ENCODE measurements at regions not wholly inside any gene's neighbourhood (a gene's known extent, or its start where the extent isn't known, plus 50 kb on each side); places are given as distances from the start of the nearest gene placed in this dataset.

DNA sequence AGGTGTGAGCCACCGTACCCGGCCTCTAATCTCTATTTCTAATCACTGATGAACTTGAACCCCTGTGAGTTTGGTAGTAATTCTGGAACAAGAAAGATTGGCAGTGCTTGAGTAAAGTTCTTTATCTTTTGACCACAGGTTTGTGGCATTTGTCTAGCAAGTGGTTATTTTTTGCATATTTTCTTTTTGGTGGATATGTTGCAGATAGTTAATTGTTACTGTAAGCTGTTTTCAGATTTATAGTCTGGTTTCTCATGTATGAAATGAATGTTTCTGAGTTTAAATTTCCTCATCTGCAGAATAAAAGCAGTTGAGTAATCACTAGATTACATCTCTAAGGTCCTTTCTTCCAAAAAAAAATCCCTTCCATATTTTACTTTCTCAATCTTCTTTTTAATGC lies 105.2 kb downstream of the GASK1B start:
- Histone ChIP-seq H3K9me3 (no peaks in the 10 kb centered on the region), H3K27me3 (no peaks in the 10 kb centered on the region), H3K4me1 (no peaks in the 10 kb centered on the region), H3K27ac (no peak overlapping the region), H3K36me3 (no peaks in the 10 kb centered on the region), H3K4me3 (no peak overlapping the region)
- no peak for DNase-seq (ENCODE audit: low spot score in 2 of 2)
- TF ChIP-seq POLR2A (IDR thresholded peaks at IDR 0.05), result no peak
- intact Hi-C loops (cut with DNase I; ENCODE audit: low total_unique reads), result no loop called here

DNA sequence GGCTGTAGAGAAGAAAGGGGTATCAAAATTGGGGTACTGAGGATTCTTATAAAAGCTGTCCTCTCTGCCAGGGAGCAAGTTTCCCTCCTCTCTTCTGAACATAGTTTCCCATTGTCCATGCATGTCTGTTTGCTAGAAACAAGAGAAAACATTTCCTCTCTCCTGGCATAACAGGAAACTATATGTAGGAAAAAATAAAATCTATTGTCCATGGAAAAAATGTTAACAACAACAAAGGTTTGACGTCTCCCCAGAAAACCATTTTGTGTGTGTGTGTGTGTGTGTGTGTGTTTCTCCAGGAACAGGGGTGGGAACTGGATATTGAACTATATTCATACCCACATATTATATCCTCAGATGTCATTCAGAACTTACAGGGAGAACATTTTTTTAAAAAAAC lies 107.2 kb downstream of the GASK1B start:
- no peaks in the 10 kb centered on the region for H3K36me3 ChIP-seq
- H3K4me3 ChIP-seq, result no peak overlapping the region
- H3K4me1 ChIP-seq, result no peaks in the 10 kb centered on the region
- no peak overlapping the region for H3K27ac ChIP-seq
- intact Hi-C loops (cut with DNase I; ENCODE audit: low total_unique reads), result no loop called here
- H3K9me3 ChIP-seq, result no peaks in the 10 kb centered on the region
- no peaks in the 10 kb centered on the region for H3K27me3 ChIP-seq
- no peak for DNase-seq (ENCODE audit: low spot score in 2 of 2)
- TF ChIP-seq POLR2AphosphoS5 (IDR thresholded peaks at IDR 0.05) (no peak), POLR2A (IDR thresholded peaks at IDR 0.05) (no peak)
- TF ChIP-seq, protein P1, sequence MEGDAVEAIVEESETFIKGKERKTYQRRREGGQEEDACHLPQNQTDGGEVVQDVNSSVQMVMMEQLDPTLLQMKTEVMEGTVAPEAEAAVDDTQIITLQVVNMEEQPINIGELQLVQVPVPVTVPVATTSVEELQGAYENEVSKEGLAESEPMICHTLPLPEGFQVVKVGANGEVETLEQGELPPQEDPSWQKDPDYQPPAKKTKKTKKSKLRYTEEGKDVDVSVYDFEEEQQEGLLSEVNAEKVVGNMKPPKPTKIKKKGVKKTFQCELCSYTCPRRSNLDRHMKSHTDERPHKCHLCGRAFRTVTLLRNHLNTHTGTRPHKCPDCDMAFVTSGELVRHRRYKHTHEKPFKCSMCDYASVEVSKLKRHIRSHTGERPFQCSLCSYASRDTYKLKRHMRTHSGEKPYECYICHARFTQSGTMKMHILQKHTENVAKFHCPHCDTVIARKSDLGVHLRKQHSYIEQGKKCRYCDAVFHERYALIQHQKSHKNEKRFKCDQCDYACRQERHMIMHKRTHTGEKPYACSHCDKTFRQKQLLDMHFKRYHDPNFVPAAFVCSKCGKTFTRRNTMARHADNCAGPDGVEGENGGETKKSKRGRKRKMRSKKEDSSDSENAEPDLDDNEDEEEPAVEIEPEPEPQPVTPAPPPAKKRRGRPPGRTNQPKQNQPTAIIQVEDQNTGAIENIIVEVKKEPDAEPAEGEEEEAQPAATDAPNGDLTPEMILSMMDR (IDR thresholded peaks at IDR 0.05), result no peak

DNA sequence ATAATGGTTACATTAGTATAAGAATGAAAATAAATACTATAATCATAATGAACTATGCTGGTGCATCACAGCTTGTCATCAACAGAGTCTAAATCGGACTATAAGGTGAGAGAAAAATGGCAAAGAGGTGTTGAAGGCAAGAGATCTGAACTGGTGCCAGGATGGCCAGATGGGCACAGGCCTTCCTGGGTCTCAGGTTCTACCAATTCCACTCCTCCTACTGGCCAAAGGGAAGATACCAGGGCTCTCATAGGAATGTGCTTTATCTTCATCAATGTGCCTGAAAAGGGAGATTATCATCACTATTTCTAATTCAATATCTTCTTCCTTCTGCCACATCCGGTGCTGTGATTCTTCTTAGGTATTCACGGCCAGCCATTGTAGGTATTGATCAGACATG lies 107.6 kb downstream of the GASK1B start:
- H3K4me3 ChIP-seq, result no peak overlapping the region
- TF ChIP-seq, protein P1 (IDR thresholded peaks at IDR 0.05), result no peak
- TF ChIP-seq POLR2AphosphoS5 (IDR thresholded peaks at IDR 0.05) (no peak), POLR2A (IDR thresholded peaks at IDR 0.05) (no peak)
- H3K27ac ChIP-seq, result no peak overlapping the region
- intact Hi-C loops (cut with DNase I; ENCODE audit: low total_unique reads), result no loop called here
- no peak for DNase-seq (ENCODE audit: low spot score in 2 of 2)
- H3K27me3 ChIP-seq, result no peaks in the 10 kb centered on the region
- no peaks in the 10 kb centered on the region for H3K4me1 ChIP-seq
- no peaks in the 10 kb centered on the region for H3K9me3 ChIP-seq
- no peaks in the 10 kb centered on the region for H3K36me3 ChIP-seq

DNA sequence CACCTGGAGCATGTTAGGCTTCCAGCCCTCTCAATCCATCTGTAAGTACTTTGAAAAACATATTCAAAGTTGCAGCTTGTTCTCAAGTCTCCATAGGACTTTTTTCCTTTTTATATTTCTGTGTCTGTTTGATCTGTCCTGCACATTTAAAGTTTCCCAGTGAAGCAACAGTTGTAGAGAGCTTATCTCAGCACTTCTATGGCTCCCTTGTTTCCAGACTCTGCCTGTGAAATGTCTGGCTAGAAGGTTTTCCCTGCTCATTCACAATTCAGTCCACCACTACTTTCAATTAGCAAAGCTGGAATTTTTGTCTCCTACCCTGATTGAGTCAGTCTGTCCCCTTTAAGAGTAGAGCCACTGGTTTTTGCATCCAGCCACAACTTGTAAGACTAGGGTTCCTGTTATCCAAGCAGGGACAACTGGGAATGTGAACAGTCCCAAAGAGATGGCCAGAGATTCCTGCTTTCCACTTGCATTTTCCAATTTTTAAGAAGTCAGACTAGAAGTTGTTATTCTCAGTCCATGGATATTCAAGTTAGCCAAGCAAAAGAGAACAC lies 116.1 kb downstream of the GASK1B start:
- no peak overlapping the region for H3K4me3 ChIP-seq
- no peaks in the 10 kb centered on the region for H3K36me3 ChIP-seq
- H3K27ac ChIP-seq, result no peak overlapping the region
- H3K27me3 ChIP-seq, result no peaks in the 10 kb centered on the region
- H3K4me1 ChIP-seq, result no peaks in the 10 kb centered on the region
- intact Hi-C loops (cut with DNase I; ENCODE audit: low total_unique reads), result no loop called here
- no peak for DNase-seq (ENCODE audit: low spot score in 2 of 2)
- H3K9me3 ChIP-seq, result no peaks in the 10 kb centered on the region
- TF ChIP-seq POLR2A (IDR thresholded peaks at IDR 0.05) (no peak), POLR2AphosphoS5 (IDR thresholded peaks at IDR 0.05) (no peak)
- TF ChIP-seq, protein P1 (IDR thresholded peaks at IDR 0.05), result no peak

DNA sequence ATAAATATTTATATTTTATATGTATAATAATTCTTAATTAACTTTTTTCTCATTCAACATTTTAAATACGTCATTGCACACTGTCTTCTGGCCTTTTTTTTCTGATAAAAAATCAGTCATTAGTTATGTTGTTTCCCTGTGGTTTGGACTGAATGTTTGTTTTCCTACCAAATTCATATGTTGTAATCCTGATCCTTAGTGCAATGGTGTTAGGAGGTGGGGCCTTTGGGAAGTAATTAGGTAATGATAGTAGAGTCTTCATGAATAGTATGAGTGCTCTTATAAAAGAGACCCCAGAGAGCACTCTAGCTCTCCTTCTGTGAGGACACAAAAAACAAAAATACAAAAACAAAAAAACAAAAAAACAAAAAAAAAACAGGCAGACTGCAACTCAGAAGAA lies 117.2 kb downstream of the GASK1B start:
- H3K9me3 ChIP-seq, result no peaks in the 10 kb centered on the region
- intact Hi-C loops (cut with DNase I; ENCODE audit: low total_unique reads), result no loop called here
- DNase-seq (ENCODE audit: low spot score in 2 of 2), result no peak
- H3K27me3 ChIP-seq, result no peaks in the 10 kb centered on the region
- TF ChIP-seq POLR2AphosphoS5 (IDR thresholded peaks at IDR 0.05) (no peak), POLR2A (IDR thresholded peaks at IDR 0.05) (no peak)
- TF ChIP-seq, protein P1 (IDR thresholded peaks at IDR 0.05), result no peak
- H3K4me1 ChIP-seq, result no peaks in the 10 kb centered on the region
- H3K36me3 ChIP-seq, result no peaks in the 10 kb centered on the region
- H3K4me3 ChIP-seq, result no peak overlapping the region
- no peak overlapping the region for H3K27ac ChIP-seq

DNA sequence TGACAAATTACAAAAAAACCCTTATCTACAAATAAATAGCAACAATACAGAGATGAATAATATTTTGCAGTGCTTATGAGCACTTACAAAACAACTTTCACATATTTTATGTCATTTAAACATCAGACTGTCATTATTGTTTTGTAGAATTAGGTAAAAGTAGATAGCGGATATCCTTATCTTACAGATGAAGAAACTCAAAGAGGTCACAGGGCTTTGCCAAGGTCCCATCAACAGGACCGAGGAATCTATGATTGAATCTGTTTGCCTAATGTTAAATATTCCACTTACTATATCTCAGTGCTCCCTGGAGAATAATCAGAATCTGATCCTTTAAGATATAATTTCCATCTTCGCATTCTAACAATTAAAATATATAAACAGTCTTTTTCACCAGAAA lies 119.0 kb downstream of the GASK1B start:
- Histone ChIP-seq H3K9me3 (no peaks in the 10 kb centered on the region), H3K36me3 (no peaks in the 10 kb centered on the region), H3K4me3 (no peak overlapping the region), H3K27ac (no peak overlapping the region), H3K27me3 (no peaks in the 10 kb centered on the region), H3K4me1 (no peaks in the 10 kb centered on the region)
- intact Hi-C loops (cut with DNase I; ENCODE audit: low total_unique reads), result no loop called here
- TF ChIP-seq POLR2AphosphoS5 (IDR thresholded peaks at IDR 0.05), result no peak
- TF ChIP-seq, protein P1 (IDR thresholded peaks at IDR 0.05), result no peak
- TF ChIP-seq POLR2A (IDR thresholded peaks at IDR 0.05), result no peak
- no peak for DNase-seq (ENCODE audit: low spot score in 2 of 2)
